B cell (primary cell): ENCODE measurements at regions not wholly inside any gene's neighbourhood (a gene's known extent, or its start where the extent isn't known, plus 50 kb on each side); places are given as distances from the start of the nearest gene placed in this dataset.

Experiments used
- ATAC-seq: fragments of 200-7000 bp; cut with Tn5 transposase; one replicate; pipeline ENCODE4 v1.10.0; 2021; ENCODE audit warnings: low read depth, mild to moderate bottlenecking, moderate number of reproducible peaks, moderate library complexity
- CTCF ChIA-PET: fragments of 350-600 bp; sonication (Branson Sonifier 250); formaldehyde crosslinking; loops from one replicate; lab custom pipeline; 2021; ENCODE audit warnings: antibody characterized with exemption, inconsistent platforms; lab: Charles Lee
- POLR2A ChIA-PET: fragments of 350-600 bp; sonication (Branson Sonifier 250); formaldehyde crosslinking; loops from one replicate; lab custom pipeline; 2021; ENCODE audit warnings: antibody characterized with exemption; lab: Charles Lee
- DNase-seq: peaks from one replicate; pipeline ENCODE4 v3.0.0; 2013
- H2AFZ ChIP-seq: 2 replicates; pipeline ENCODE4 v1.6.1; 2012; ENCODE audit warnings: mild to moderate bottlenecking, low read depth, low read length; ENCODE audit not compliant: insufficient read depth, poor library complexity, severe bottlenecking
- H3K27ac ChIP-seq, 2 donors: 1 replicate in 1 of 2; 2 replicates in 1 of 2; pipeline ENCODE4 v1.5.1; 2012 to 2013; ENCODE audit warnings: low read length in 2 of 2, mild to moderate bottlenecking in 2 of 2, moderate library complexity in 1 of 2
- H3K27me3 ChIP-seq, 4 experiments: fragments of 200-600 bp in 1 of 4; sonication (generic) in 1 of 4; replicated peaks in 1 of 4; 1 replicate in 2 of 4; 2 replicates in 2 of 4; pipeline versions ENCODE4 v1.6.1 to v1.7.0; 2013 to 2016; ENCODE audit warnings: low read length in 3 of 4, mild to moderate bottlenecking in 2 of 4, mixed read lengths in 1 of 4, moderate library complexity in 1 of 4; ENCODE audit not compliant: insufficient read depth in 4 of 4, control insufficient read depth in 3 of 4; ENCODE audit errors: control extremely low read depth in 1 of 4
- H3K36me3 ChIP-seq, 2 experiments: replicated peaks in 1 of 2; 1 replicate in 1 of 2; 2 replicates in 1 of 2; pipeline versions ENCODE4 v1.6.1 to v1.7.1; 2013; ENCODE audit warnings: low read length in 1 of 2; ENCODE audit not compliant: insufficient read depth in 2 of 2, control insufficient read depth in 1 of 2; ENCODE audit errors: control extremely low read depth in 1 of 2, extremely low read depth in 1 of 2
- H3K4me1 ChIP-seq, 2 donors: fragments of 200-600 bp in 1 of 2; sonication (generic) in 1 of 2; 1 replicate in 1 of 2; 2 replicates in 1 of 2; pipeline versions ENCODE4 v1.5.1 to v1.6.1; 2013 to 2017; ENCODE audit warnings: low read length in 2 of 2; ENCODE audit not compliant: control insufficient read depth in 2 of 2, insufficient read depth in 2 of 2
- H3K4me2 ChIP-seq: replicated peaks from 2 replicates; pipeline ENCODE3; 2012; ENCODE audit warnings: mild to moderate bottlenecking, low read depth, low read length; ENCODE audit not compliant: poor library complexity, severe bottlenecking
- H3K4me3 ChIP-seq, 5 experiments: fragments of 200-600 bp in 1 of 5; sonication (generic) in 1 of 5; 1 replicate in 3 of 5; 2 replicates in 2 of 5; pipeline versions ENCODE4 v1.5.1 to v1.7.0; 2011 to 2016; ENCODE audit warnings: low read length in 4 of 5, mild to moderate bottlenecking in 4 of 5, low read depth in 2 of 5, control low read depth in 1 of 5, moderate library complexity in 1 of 5; ENCODE audit not compliant: insufficient read depth in 1 of 5; ENCODE audit errors: control extremely low read depth in 1 of 5, extremely low read depth in 1 of 5
- H3K79me2 ChIP-seq: fragments of 200-600 bp; sonication (generic); one replicate; pipeline ENCODE4 v1.6.0; 2016; ENCODE audit warnings: low read length; ENCODE audit not compliant: control insufficient read depth, insufficient read depth
- H3K9ac ChIP-seq: fragments of 200-600 bp; sonication (generic); 2 replicates; pipeline ENCODE4 v1.6.1; 2017; ENCODE audit warnings: mild to moderate bottlenecking, low read length, moderate library complexity
- H3K9me3 ChIP-seq, 3 donors: one replicate each; pipeline versions ENCODE4 v1.6.1 to v1.7.1; 2013; ENCODE audit warnings: low read length in 2 of 3; ENCODE audit not compliant: control insufficient read depth in 2 of 3, insufficient read depth in 1 of 3; ENCODE audit errors: control extremely low read depth in 1 of 3
- H4K20me1 ChIP-seq: 2 replicates; pipeline ENCODE4 v1.6.0; 2012; ENCODE audit warnings: mild to moderate bottlenecking, low read length; ENCODE audit not compliant: insufficient read depth, control insufficient read depth, poor library complexity, severe bottlenecking
- H3K27ac Mint-ChIP-seq: one replicate; pipeline ENCODE4 v1.8.0; 2021; ENCODE audit warnings: mixed read lengths
- H3K27me3 Mint-ChIP-seq: one replicate; pipeline ENCODE4 v1.8.0; 2021; ENCODE audit warnings: mixed read lengths
- H3K4me1 Mint-ChIP-seq: one replicate; pipeline ENCODE4 v1.8.0; 2021; ENCODE audit warnings: mixed read lengths
- H3K4me3 Mint-ChIP-seq: one replicate; pipeline ENCODE4 v1.8.0; 2021; ENCODE audit warnings: mixed read lengths
- H3K9me3 Mint-ChIP-seq: one replicate; pipeline ENCODE4 v1.8.0; 2022; ENCODE audit warnings: mixed read lengths; ENCODE audit not compliant: insufficient read depth
- EZH2 ChIP-seq: IDR thresholded peaks from 2 replicates; pipeline ENCODE4 v1.6.1; 2012; ENCODE audit warnings: borderline replicate concordance, low read depth, mild to moderate bottlenecking, moderate library complexity, low read length; ENCODE audit not compliant: insufficient read depth, poor library complexity, severe bottlenecking
- WGBS: methylation state at CpG from one replicate; pipeline ENCODE4 v1.1.5; 2013; ENCODE audit warnings: missing lambda C conversion rate; ENCODE audit not compliant: insufficient coverage; 5-methylcytosine and 5-hydroxymethylcytosine counted together
- intact Hi-C: fragments of 100-400 bp; cut with micrococcal nuclease; formaldehyde crosslinking; loops from one replicate; pipeline ENCODE4 v1.10.0; 2022
- TF ChIP-seq, protein P1 (sequence below): fragments of 200-600 bp; IDR thresholded peaks from one replicate; pipeline ENCODE4 v1.8.0; 2022; ENCODE audit warnings: antibody characterized with exemption, mild to moderate bottlenecking

DNA sequence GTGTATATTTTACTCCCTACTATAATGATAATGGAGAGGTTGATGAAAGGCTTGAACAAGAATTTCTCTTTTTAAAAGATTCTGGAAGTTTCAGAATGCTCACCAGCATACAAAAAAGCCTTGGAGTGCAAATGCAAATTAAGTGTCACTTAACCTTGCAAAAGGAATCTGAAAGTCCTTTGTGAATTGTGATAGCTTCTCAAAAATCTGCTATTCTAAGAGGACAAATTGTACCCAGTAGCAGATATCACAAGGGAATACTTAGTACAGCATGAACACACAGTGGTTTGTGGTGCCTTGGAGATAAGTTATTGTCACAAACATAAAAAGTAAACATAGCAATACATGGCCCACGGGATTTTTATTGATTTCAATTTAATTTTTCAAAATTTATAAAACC is 1208.3 kb upstream of the B3GALT2 start:
- CTCF ChIA-PET, result no interaction called here

DNA sequence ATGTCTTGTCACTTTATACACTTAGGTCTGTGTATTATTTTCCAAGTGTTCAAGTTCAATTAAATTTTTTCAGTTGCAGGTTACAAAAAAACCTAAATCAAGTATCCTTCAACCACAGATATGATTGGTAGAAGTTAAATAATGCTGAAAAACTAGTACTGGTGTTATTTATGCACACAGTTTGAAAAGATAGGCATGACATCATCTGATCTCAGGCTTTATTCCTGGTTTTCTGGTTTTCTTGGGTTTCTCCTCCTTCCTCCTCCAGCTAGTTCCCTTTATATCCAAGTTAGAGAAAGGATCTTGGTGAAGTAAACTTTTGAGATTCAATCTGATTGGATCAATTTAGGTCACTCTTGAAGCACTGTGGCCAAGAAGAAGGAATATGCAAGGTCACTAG is 1201.1 kb upstream of the B3GALT2 start:
- Histone ChIP-seq H4K20me1 (no peaks in the 10 kb centered on the region), H3K9me3 (no peaks in the 10 kb centered on the region), H3K27ac (no peak overlapping the region), H3K36me3 (no peaks in the 10 kb centered on the region), H3K4me3 (no peak overlapping the region), H3K4me1 (no peaks in the 10 kb centered on the region), H3K79me2 (no peaks in the 10 kb centered on the region), H2AFZ (no peak overlapping the region), H3K9ac (no peak overlapping the region), H3K4me2 (no peak overlapping the region), H3K27me3 (no peaks in the 10 kb centered on the region)
- Mint-ChIP-seq H3K9me3 (peaks cover 2% of the 10 kb centered on the region), H3K27me3 (no peaks in the 10 kb centered on the region), H3K27ac (no peak overlapping the region), H3K4me1 (no peaks in the 10 kb centered on the region), H3K4me3 (no peak overlapping the region)
- DNase-seq (no peak), ATAC-seq (no peak)
- CTCF ChIA-PET, result no interaction called here
- TF ChIP-seq, protein P1, sequence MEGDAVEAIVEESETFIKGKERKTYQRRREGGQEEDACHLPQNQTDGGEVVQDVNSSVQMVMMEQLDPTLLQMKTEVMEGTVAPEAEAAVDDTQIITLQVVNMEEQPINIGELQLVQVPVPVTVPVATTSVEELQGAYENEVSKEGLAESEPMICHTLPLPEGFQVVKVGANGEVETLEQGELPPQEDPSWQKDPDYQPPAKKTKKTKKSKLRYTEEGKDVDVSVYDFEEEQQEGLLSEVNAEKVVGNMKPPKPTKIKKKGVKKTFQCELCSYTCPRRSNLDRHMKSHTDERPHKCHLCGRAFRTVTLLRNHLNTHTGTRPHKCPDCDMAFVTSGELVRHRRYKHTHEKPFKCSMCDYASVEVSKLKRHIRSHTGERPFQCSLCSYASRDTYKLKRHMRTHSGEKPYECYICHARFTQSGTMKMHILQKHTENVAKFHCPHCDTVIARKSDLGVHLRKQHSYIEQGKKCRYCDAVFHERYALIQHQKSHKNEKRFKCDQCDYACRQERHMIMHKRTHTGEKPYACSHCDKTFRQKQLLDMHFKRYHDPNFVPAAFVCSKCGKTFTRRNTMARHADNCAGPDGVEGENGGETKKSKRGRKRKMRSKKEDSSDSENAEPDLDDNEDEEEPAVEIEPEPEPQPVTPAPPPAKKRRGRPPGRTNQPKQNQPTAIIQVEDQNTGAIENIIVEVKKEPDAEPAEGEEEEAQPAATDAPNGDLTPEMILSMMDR, result no peak
- TF ChIP-seq EZH2, result no peak
- POLR2A ChIA-PET, result no interaction called here
- intact Hi-C loops, result no loop called here

More for the DNA sequence above, 1208.3 kb upstream of the B3GALT2 start:
- H3K79me2 ChIP-seq, result no peaks in the 10 kb centered on the region
- H3K4me2 ChIP-seq, result no peak overlapping the region
- H3K4me3 ChIP-seq, result no peak overlapping the region
- H3K9me3 ChIP-seq, result no peaks in the 10 kb centered on the region
- H3K27ac ChIP-seq, result no peak overlapping the region
- Mint-ChIP-seq H3K27me3 (no peaks in the 10 kb centered on the region), H3K4me3 (no peak overlapping the region), H3K9me3 (peaks cover 2% of the 10 kb centered on the region), H3K27ac (no peak overlapping the region), H3K4me1 (no peaks in the 10 kb centered on the region)
- no peak overlapping the region for H3K9ac ChIP-seq
- H3K4me1 ChIP-seq, result no peaks in the 10 kb centered on the region
- POLR2A ChIA-PET, result no interaction called here
- no peak overlapping the region for H2AFZ ChIP-seq
- intact Hi-C loops, result no loop called here
- no peaks in the 10 kb centered on the region for H3K27me3 ChIP-seq
- no peak for TF ChIP-seq EZH2
- TF ChIP-seq, protein P1, result no peak
- DNase-seq (no peak), ATAC-seq (no peak)
- no peaks in the 10 kb centered on the region for H3K36me3 ChIP-seq
- no CpG with 5 or more reads among the region's 1 CpG for WGBS
- H4K20me1 ChIP-seq, result no peaks in the 10 kb centered on the region
